Transverse colon (tissue), 4 donors: ENCODE measurements at regions not wholly inside any gene's neighbourhood (a gene's known extent, or its start where the extent isn't known, plus 50 kb on each side); places are given as distances from the start of the nearest gene placed in this dataset.
"Not testable (repeated sequence)": the region's sequence is repeated elsewhere in the genome, so short reads cannot be mapped to it uniquely, and the experiment has no call there.

Source experiments
- DNase-seq: peaks from one replicate; pipeline ENCODE4 v3.0.0-alpha.2; 2019
- H3K27ac ChIP-seq, 4 donors: fragments of 200-600 bp; sonication (generic); 2 replicates each; pipeline ENCODE4 v1.5.1; 2016 to 2018; ENCODE audit warnings: inconsistent platforms in 4 of 4
- H3K27me3 ChIP-seq: fragments of 200-600 bp; sonication (generic); 2 replicates; pipeline ENCODE4 v1.5.1; 2017; ENCODE audit warnings: inconsistent platforms
- H3K36me3 ChIP-seq, 4 donors: fragments of 200-600 bp; sonication (generic); 2 replicates each; pipeline ENCODE4 v1.5.1; 2017 to 2019; ENCODE audit warnings: inconsistent platforms in 4 of 4
- H3K4me1 ChIP-seq, 4 donors: fragments of 200-600 bp; sonication (generic); 2 replicates each; pipeline ENCODE4 v1.5.1; 2017 to 2020; ENCODE audit warnings: inconsistent platforms in 4 of 4
- H3K4me3 ChIP-seq, 4 donors: fragments of 200-600 bp; sonication (generic); 1 replicate in 1 of 4; 2 replicates in 3 of 4; pipeline versions ENCODE4 v1.5.1 to v1.6.1; 2017 to 2019; ENCODE audit warnings: inconsistent platforms in 4 of 4
- H3K9me3 ChIP-seq, 2 donors: fragments of 200-600 bp; sonication (generic); 2 replicates each; pipeline ENCODE4 v1.5.1; 2017 to 2019; ENCODE audit warnings: inconsistent platforms in 2 of 2
- CTCF ChIP-seq, 5 experiments: fragments of 200-600 bp in 3 of 5; fragments of 450-650 bp in 2 of 5; sonication (generic) in 3 of 5; IDR thresholded peaks; 1 replicate in 2 of 5; 2 replicates in 3 of 5; pipeline ENCODE4 v1.5.1; 2016 to 2017; ENCODE audit warnings: antibody characterized with exemption in 5 of 5, inconsistent platforms in 3 of 5, mild to moderate bottlenecking in 2 of 5, moderate library complexity in 1 of 5
- EP300 ChIP-seq: sonication (generic); formaldehyde crosslinking; IDR thresholded peaks from one replicate; pipeline ENCODE4 v1.6.1; 2017; ENCODE audit warnings: antibody characterized with exemption, low read depth
- POLR2A ChIP-seq: fragments of 450-650 bp; IDR thresholded peaks from one replicate; pipeline ENCODE4 v1.6.1; 2016; ENCODE audit warnings: antibody characterized with exemption, mild to moderate bottlenecking, moderate library complexity
- POLR2AphosphoS5 ChIP-seq, 3 donors: sonication (generic); formaldehyde crosslinking; IDR thresholded peaks; one replicate each; pipeline ENCODE4 v1.6.1; 2016; ENCODE audit warnings: antibody characterized with exemption in 3 of 3
- WGBS, 2 donors: methylation state at CpG; one replicate each; pipeline ENCODE4 v1.1.5; 2018; ENCODE audit warnings: low coverage in 1 of 2; 5-methylcytosine and 5-hydroxymethylcytosine counted together
- in situ Hi-C, 4 donors: fragments of 200-750 bp; cut with MboI; loops; one replicate each; pipeline versions ENCODE4 v1.15.0 to v1.15.1; 2017; ENCODE audit warnings: low sequenced_read_pairs in 3 of 4, low pct_ligation_motif_present in 1 of 4, low pct_unique_long_range_greater_than_20kb in 1 of 4
- intact Hi-C: fragments of 100-400 bp; cut with DNase I; formaldehyde crosslinking; loops from one replicate; pipeline ENCODE4 v1.15.1; 2023; ENCODE audit warnings: low total_unique reads

- H3K36me3 ChIP-seq, result no peaks in the 10 kb centered on the region
- WGBS, 2 donors, result 70 to 72% methylated on average over 4 to 5 of the region's 5 CpGs
- no peaks in the 10 kb centered on the region for H3K9me3 ChIP-seq
- no peaks in the 10 kb centered on the region for H3K27me3 ChIP-seq
- no peak for DNase-seq
- no peaks in the 10 kb centered on the region for H3K4me1 ChIP-seq
- intact Hi-C loops (no loop called here), in situ Hi-C loops (no loop called here)
- H3K27ac ChIP-seq, result no peak overlapping the region
- H3K4me3 ChIP-seq, result no peak overlapping the region
- TF ChIP-seq POLR2A, result no peak
- no peak for TF ChIP-seq POLR2AphosphoS5 (IDR thresholded peaks at IDR 0.05)
- TF ChIP-seq EP300, result no peak
- TF ChIP-seq CTCF (IDR thresholded peaks at IDR 0.05), result no peak
Observed at GRCh38 chr4:29082684-29083083, 1637.5 kb upstream of the PCDH7 start.

- Histone ChIP-seq H3K27me3 (no peaks in the 10 kb centered on the region), H3K27ac (no peak overlapping the region), H3K36me3 (no peaks in the 10 kb centered on the region), H3K9me3 (no peaks in the 10 kb centered on the region), H3K4me3 (no peak overlapping the region), H3K4me1 (no peaks in the 10 kb centered on the region)
- intact Hi-C loops (no loop called here), in situ Hi-C loops (no loop called here)
- DNase-seq, result no peak
- WGBS, 2 donors, result 85 to 91% methylated on average over 4 of the region's 4 CpGs
- TF ChIP-seq CTCF (IDR thresholded peaks at IDR 0.05) (no peak), POLR2AphosphoS5 (IDR thresholded peaks at IDR 0.05) (no peak), POLR2A (no peak), EP300 (no peak)
Observed at GRCh38 chr4:29085748-29086147, 1634.4 kb upstream of the PCDH7 start.

- H3K4me1 ChIP-seq, result no peaks in the 10 kb centered on the region
- 91% methylated on average over 3 of the region's 3 CpGs for WGBS, 2 donors
- no peaks in the 10 kb centered on the region for H3K36me3 ChIP-seq
- TF ChIP-seq POLR2AphosphoS5 (IDR thresholded peaks at IDR 0.05) (no peak), CTCF (IDR thresholded peaks at IDR 0.05) (no peak), EP300 (no peak), POLR2A (no peak)
- intact Hi-C loops, result no loop called here
- no peak overlapping the region for H3K4me3 ChIP-seq
- in situ Hi-C loops, result no loop called here
- no peak overlapping the region for H3K27ac ChIP-seq
- H3K27me3 ChIP-seq, result no peaks in the 10 kb centered on the region
- H3K9me3 ChIP-seq, result no peaks in the 10 kb centered on the region
- no peak for DNase-seq
Observed at GRCh38 chr4:29104694-29105093, 1615.5 kb upstream of the PCDH7 start.

GRCh38 chr4:29113960-29114359, 1606.2 kb upstream of the PCDH7 start:
- H3K9me3 ChIP-seq, result no peaks in the 10 kb centered on the region
- WGBS, 2 donors, result 49% methylated on average over 3 of the region's 3 CpGs
- H3K36me3 ChIP-seq, result no peaks in the 10 kb centered on the region
- no peaks in the 10 kb centered on the region for H3K4me1 ChIP-seq
- no peaks in the 10 kb centered on the region for H3K27me3 ChIP-seq
- no peak overlapping the region for H3K27ac ChIP-seq
- intact Hi-C loops (no loop called here), in situ Hi-C loops (no loop called here)
- TF ChIP-seq POLR2A, result no peak
- no peak for TF ChIP-seq EP300
- TF ChIP-seq POLR2AphosphoS5 (IDR thresholded peaks at IDR 0.05), result no peak
- TF ChIP-seq CTCF (IDR thresholded peaks at IDR 0.05), result no peak
- DNase-seq, result no peak
- H3K4me3 ChIP-seq, result no peak overlapping the region

- intact Hi-C loops, in situ Hi-C loops, H3K27me3 ChIP-seq, H3K27ac ChIP-seq, H3K4me3 ChIP-seq, DNase-seq, H3K9me3 ChIP-seq, H3K4me1 ChIP-seq, H3K36me3 ChIP-seq: not testable (repeated sequence)
- 96% methylated on average over 28 of the region's 38 CpGs; no CpG with 5 or more reads in 1 of the 2 donors for WGBS, 2 donors
Observed at GRCh38 chr4:29117231-29117722, 1602.9 kb upstream of the PCDH7 start.
